Esophagus muscularis mucosa (tissue), 3 donors: ENCODE measurements at regions not wholly inside any gene's neighbourhood (a gene's known extent, or its start where the extent isn't known, plus 50 kb on each side); places are given as distances from the start of the nearest gene placed in this dataset.

Experiments used
- POLR2A ChIP-seq: fragments of 450-650 bp; IDR thresholded peaks from one replicate; pipeline ENCODE4 v1.6.1; 2017; ENCODE audit warnings: antibody characterized with exemption, moderate library complexity, mild to moderate bottlenecking, low read depth
- TF ChIP-seq, protein P1 (sequence below), 3 experiments: fragments of 200-600 bp in 2 of 3; fragments of 450-650 bp in 1 of 3; sonication (generic) in 2 of 3; IDR thresholded peaks; one replicate each; pipeline ENCODE4 v1.5.1; 2017 to 2019; ENCODE audit warnings: antibody characterized with exemption in 3 of 3, mild to moderate bottlenecking in 2 of 3, moderate library complexity in 1 of 3

DNA sequence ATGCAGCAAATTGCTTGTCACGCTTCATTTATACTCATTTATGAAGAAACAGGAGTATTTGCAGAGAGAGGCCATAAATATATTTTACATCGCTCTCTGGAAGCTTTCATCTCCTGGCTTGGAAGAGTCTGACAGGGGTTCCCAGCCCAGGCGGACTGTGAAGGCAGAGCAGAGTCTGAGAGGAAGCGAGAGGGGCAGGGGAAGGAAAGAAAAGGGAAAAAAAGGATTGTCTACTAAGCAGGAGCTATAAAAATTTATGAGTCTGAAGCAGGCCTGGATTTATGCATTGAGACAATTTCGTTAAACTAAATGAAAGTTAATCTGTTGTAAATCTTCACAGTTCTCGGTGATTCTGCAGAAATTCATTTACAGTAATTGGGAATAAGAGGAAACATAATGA, 143.9 kb upstream of the GYPC start:
- TF ChIP-seq, protein P1, sequence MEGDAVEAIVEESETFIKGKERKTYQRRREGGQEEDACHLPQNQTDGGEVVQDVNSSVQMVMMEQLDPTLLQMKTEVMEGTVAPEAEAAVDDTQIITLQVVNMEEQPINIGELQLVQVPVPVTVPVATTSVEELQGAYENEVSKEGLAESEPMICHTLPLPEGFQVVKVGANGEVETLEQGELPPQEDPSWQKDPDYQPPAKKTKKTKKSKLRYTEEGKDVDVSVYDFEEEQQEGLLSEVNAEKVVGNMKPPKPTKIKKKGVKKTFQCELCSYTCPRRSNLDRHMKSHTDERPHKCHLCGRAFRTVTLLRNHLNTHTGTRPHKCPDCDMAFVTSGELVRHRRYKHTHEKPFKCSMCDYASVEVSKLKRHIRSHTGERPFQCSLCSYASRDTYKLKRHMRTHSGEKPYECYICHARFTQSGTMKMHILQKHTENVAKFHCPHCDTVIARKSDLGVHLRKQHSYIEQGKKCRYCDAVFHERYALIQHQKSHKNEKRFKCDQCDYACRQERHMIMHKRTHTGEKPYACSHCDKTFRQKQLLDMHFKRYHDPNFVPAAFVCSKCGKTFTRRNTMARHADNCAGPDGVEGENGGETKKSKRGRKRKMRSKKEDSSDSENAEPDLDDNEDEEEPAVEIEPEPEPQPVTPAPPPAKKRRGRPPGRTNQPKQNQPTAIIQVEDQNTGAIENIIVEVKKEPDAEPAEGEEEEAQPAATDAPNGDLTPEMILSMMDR (IDR thresholded peaks at IDR 0.05) = no peak
- no peak for TF ChIP-seq POLR2A
